OCI-LY7 (cell line): ENCODE measurements at regions not wholly inside any gene's neighbourhood (a gene's known extent, or its start where the extent isn't known, plus 50 kb on each side); places are given as distances from the start of the nearest gene placed in this dataset.

Source experiments
- EZH2phosphoT487 ChIP-seq: fragments of 200-600 bp; sonication (generic); IDR thresholded peaks from 2 replicates; pipeline ENCODE4 v1.6.1; 2018; ENCODE audit warnings: low read depth, borderline replicate concordance, mild to moderate bottlenecking, mixed run types, antibody characterized with exemption, low read length, moderate library complexity, mixed read lengths
- TF ChIP-seq, protein P1 (sequence below): fragments of 200-600 bp; sonication (generic); conservative IDR thresholded peaks from 2 replicates; pipeline ENCODE4 v1.5.1; 2014; ENCODE audit warnings: mild to moderate bottlenecking, antibody characterized with exemption, low read length, moderate library complexity, mixed read lengths

DNA sequence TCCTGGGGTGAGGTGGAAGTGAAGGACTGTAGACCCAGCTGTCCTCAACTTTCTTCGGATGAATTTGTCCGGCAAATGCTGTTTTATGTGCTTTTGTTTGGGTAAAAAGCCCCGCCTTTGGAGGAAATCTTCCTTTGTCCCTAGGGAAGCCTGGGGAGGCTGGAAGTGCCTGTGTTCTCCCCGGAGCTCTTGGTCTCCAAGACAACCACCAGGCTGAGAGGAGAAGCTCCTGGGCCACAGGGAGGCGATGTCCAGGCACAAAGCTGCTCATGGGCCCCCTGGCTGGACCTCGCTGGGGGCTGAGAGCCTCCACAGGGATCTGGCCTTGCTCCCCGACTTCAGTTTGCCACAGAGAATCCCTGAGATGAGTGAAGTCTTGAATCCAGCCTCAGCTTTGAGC, 293.1 kb upstream of the N4BP1 start:
- TF ChIP-seq, protein P1, sequence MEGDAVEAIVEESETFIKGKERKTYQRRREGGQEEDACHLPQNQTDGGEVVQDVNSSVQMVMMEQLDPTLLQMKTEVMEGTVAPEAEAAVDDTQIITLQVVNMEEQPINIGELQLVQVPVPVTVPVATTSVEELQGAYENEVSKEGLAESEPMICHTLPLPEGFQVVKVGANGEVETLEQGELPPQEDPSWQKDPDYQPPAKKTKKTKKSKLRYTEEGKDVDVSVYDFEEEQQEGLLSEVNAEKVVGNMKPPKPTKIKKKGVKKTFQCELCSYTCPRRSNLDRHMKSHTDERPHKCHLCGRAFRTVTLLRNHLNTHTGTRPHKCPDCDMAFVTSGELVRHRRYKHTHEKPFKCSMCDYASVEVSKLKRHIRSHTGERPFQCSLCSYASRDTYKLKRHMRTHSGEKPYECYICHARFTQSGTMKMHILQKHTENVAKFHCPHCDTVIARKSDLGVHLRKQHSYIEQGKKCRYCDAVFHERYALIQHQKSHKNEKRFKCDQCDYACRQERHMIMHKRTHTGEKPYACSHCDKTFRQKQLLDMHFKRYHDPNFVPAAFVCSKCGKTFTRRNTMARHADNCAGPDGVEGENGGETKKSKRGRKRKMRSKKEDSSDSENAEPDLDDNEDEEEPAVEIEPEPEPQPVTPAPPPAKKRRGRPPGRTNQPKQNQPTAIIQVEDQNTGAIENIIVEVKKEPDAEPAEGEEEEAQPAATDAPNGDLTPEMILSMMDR = no peak
- TF ChIP-seq EZH2phosphoT487 = no peak
